ENCODE measurements at regions not wholly inside any gene's neighbourhood (a gene's known extent, or its start where the extent isn't known, plus 50 kb on each side); places are given as distances from the start of the nearest gene placed in this dataset.

DNA sequence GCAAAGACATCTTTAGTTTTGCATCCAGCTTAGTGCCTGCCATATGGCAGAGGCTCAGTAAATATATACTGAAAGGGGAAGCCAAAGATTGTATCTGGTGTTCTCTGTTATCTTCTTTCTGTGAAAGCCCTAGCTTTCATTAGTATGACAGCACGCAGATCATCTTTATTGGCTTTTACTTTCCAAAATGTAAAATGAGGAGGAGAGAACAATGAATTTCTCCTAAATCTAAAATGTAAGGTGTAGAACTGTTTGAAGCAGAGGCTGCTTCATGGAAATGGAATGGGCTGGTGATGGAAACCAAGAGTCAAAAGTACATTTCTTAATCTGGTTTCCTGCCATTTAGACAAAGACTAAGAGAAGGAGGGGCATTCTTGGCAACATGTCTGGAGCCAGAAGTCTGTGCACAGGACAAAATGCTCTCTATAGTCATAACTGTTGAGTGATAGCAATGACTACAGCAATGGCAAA, 1029.9 kb upstream of the PIK3C3 start:
- TF ChIP-seq POLR2AphosphoS5 (IDR thresholded peaks at IDR 0.05) (no peak), EP300 (IDR thresholded peaks at IDR 0.05) (no peak), POLR2A (IDR thresholded peaks at IDR 0.05) (no peak)
- TF ChIP-seq, protein P1, sequence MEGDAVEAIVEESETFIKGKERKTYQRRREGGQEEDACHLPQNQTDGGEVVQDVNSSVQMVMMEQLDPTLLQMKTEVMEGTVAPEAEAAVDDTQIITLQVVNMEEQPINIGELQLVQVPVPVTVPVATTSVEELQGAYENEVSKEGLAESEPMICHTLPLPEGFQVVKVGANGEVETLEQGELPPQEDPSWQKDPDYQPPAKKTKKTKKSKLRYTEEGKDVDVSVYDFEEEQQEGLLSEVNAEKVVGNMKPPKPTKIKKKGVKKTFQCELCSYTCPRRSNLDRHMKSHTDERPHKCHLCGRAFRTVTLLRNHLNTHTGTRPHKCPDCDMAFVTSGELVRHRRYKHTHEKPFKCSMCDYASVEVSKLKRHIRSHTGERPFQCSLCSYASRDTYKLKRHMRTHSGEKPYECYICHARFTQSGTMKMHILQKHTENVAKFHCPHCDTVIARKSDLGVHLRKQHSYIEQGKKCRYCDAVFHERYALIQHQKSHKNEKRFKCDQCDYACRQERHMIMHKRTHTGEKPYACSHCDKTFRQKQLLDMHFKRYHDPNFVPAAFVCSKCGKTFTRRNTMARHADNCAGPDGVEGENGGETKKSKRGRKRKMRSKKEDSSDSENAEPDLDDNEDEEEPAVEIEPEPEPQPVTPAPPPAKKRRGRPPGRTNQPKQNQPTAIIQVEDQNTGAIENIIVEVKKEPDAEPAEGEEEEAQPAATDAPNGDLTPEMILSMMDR (IDR thresholded peaks at IDR 0.05): no peak

Data from sigmoid colon (tissue), 4 donors.